ENCODE measurements at regions not wholly inside any gene's neighbourhood (a gene's known extent, or its start where the extent isn't known, plus 50 kb on each side); places are given as distances from the start of the nearest gene placed in this dataset.

- Histone ChIP-seq H3K79me2 (ENCODE audit: insufficient read depth, low read length) (no peaks in the 10 kb centered on the region), H3K4me2 (replicated peaks; ENCODE audit: extremely low read depth, low read length, poor library complexity, severe bottlenecking) (no peak overlapping the region), H3K27me3 (ENCODE audit: control insufficient read depth in 2 of 2, insufficient read depth in 2 of 2, low read length in 2 of 2) (no peaks in the 10 kb centered on the region), H3K4me1 (ENCODE audit: control insufficient read depth in 1 of 2, insufficient read depth in 2 of 2, low read length in 2 of 2) (no peaks in the 10 kb centered on the region), H3K9ac (ENCODE audit: insufficient read depth, low read length, poor library complexity, severe bottlenecking) (no peak overlapping the region), H3K27ac (ENCODE audit: low read depth in 1 of 2, low read length in 2 of 2) (no peak overlapping the region), H3K36me3 (replicated peaks in 1 of 2; ENCODE audit: control insufficient read depth in 1 of 2, insufficient read depth in 2 of 2, low read length in 2 of 2) (no peaks in the 10 kb centered on the region), H4K20me1 (ENCODE audit: insufficient read depth, low read length) (no peaks in the 10 kb centered on the region), H3K4me3 (replicated peaks in 1 of 3; ENCODE audit: low read depth in 2 of 3, low read length in 3 of 3) (no peak overlapping the region), H2AFZ (ENCODE audit: insufficient read depth, low read depth, low read length, poor library complexity, severe bottlenecking) (no peak overlapping the region), H3K9me3 (replicated peaks in 1 of 2; ENCODE audit: control insufficient read depth in 1 of 2, insufficient read depth in 1 of 2, low read length in 2 of 2) (no peaks in the 10 kb centered on the region)
- Mint-ChIP-seq H3K4me3 (no peak overlapping the region), H3K9me3 (peaks cover 0 to 2% (median 0%) of the 10 kb centered on the region in 7 donors), H3K27me3 (ENCODE audit: low read depth in 3 of 3) (peaks cover 3 to 8% (median 5%) of the 10 kb centered on the region in 3 donors), H3K4me1 (no peaks in the 10 kb centered on the region), H3K36me3 (no peaks in the 10 kb centered on the region), H3K27ac (no peak overlapping the region)
- no peak for DNase-seq
- intact Hi-C loops (cut with micrococcal nuclease): no loop called here
- 72% methylated on average over 14 of the region's 15 CpGs for WGBS (ENCODE audit: insufficient coverage)
- TF ChIP-seq CTCF (IDR thresholded peaks at IDR 0.05): no peak
Observed at GRCh38 chr4:3821580-3822229, 55.5 kb downstream of the ADRA2C start.

- intact Hi-C loops (cut with micrococcal nuclease): no loop called here
- no peaks in the 10 kb centered on the region for H3K9me3 Mint-ChIP-seq
- no peaks in the 10 kb centered on the region for H3K4me1 Mint-ChIP-seq
- Histone ChIP-seq H3K4me2 (replicated peaks; ENCODE audit: extremely low read depth, low read length, poor library complexity, severe bottlenecking) (no peak overlapping the region), H3K9ac (ENCODE audit: insufficient read depth, low read length, poor library complexity, severe bottlenecking) (no peak overlapping the region), H3K4me3 (replicated peaks in 1 of 3; ENCODE audit: low read depth in 2 of 3, low read length in 3 of 3) (no peak overlapping the region), H3K36me3 (replicated peaks in 1 of 2; ENCODE audit: control insufficient read depth in 1 of 2, insufficient read depth in 2 of 2, low read length in 2 of 2) (no peaks in the 10 kb centered on the region), H2AFZ (ENCODE audit: insufficient read depth, low read depth, low read length, poor library complexity, severe bottlenecking) (no peak overlapping the region), H4K20me1 (ENCODE audit: insufficient read depth, low read length) (no peaks in the 10 kb centered on the region), H3K9me3 (replicated peaks in 1 of 2; ENCODE audit: control insufficient read depth in 1 of 2, insufficient read depth in 1 of 2, low read length in 2 of 2) (no peaks in the 10 kb centered on the region), H3K27me3 (ENCODE audit: control insufficient read depth in 2 of 2, insufficient read depth in 2 of 2, low read length in 2 of 2) (no peaks in the 10 kb centered on the region), H3K4me1 (ENCODE audit: control insufficient read depth in 1 of 2, insufficient read depth in 2 of 2, low read length in 2 of 2) (no peaks in the 10 kb centered on the region), H3K27ac (ENCODE audit: low read depth in 1 of 2, low read length in 2 of 2) (no peak overlapping the region), H3K79me2 (ENCODE audit: insufficient read depth, low read length) (no peaks in the 10 kb centered on the region)
- no peak overlapping the region for H3K27ac Mint-ChIP-seq
- WGBS (ENCODE audit: insufficient coverage): 62% methylated on average over 22 of the region's 22 CpGs
- H3K4me3 Mint-ChIP-seq: no peak overlapping the region
- TF ChIP-seq CTCF (IDR thresholded peaks at IDR 0.05): no peak
- H3K27me3 Mint-ChIP-seq (ENCODE audit: low read depth in 3 of 3): peaks cover 3 to 8% (median 8%) of the 10 kb centered on the region in 3 donors
- DNase-seq: no peak
- no peaks in the 10 kb centered on the region for H3K36me3 Mint-ChIP-seq
Observed at GRCh38 chr4:3822230-3822947, 56.2 kb downstream of the ADRA2C start.
